ENCODE measurements at regions not wholly inside any gene's neighbourhood (a gene's known extent, or its start where the extent isn't known, plus 50 kb on each side); places are given as distances from the start of the nearest gene placed in this dataset.

DNA sequence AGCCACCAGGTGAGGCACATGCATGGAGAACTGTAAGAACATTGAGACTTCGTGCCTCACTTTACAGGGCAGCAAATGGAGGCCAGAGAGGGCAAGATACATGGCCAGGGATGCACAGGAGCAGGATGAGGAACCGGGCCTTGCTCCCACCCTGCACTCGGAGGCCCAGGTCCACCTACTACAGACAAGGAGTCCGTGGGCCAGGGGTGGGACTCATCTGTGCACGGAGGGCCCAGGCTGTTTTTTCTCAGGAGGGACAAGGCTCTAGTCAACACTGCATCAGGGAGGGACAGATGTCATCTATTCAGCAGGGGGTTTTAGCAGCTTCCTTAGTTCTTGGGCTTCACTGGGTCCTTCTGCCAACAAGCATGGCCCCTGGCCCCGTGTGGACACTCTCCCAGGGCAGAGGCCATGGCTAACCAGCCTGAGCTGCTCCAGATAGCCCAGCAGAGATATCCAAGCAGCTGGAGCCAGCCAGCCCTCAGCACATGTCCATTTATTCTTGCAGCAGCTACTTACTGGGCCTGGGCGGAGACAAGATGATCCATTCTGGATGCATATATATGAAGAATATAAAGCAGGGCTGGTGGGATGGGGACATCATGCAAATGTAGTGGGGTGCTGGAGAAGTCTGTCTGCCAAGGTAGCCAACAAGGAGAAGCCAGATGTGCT lies 134.5 kb upstream of the RET start:
- intact Hi-C loops (cut with DNase I) = no loop called here

DNA sequence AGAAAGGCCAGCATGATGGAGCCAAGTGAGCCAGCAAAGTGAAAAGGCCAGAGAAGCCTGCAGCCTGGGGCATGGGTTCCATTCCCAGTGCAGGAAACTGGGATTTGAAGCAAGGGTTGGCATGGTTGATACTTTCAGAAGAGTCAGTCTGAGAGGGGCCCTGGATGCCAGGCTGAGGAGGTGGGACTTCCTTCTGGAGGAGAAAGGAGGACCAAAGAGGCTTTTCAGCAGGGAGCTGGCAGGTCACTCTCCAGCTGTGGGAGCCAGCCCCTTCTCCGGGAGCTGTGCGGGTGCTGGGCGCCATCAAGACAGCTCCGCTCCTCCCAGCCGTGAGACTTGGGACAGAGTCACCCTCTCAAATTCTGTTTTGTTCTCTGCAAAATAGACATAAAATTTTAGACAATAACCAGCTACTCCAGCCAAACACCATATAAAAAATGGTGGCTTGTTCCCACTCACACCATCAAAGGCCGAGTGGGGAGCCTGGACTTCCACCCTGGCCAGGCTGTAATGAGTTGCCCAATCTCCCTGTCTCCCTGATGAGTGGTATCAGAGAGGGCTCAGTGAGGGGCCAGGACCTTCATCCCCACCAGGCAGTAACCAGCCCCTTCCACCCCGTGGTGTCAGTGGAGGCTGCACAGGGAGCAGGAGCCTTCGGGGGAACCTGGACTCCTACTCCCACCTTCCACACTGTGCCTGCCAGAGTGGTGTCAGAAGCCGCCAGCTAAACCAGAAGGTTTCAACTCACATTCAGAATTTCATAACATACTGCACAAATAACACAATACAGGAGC lies 133.6 kb upstream of the RET start:
- Histone ChIP-seq H3K4me3 (no peak overlapping the region), H3K9me3 (no peaks in the 10 kb centered on the region), H3K27me3 (ENCODE audit: low read depth) (peaks cover 7% of the 10 kb centered on the region), H3K36me3 (no peaks in the 10 kb centered on the region), H3K27ac (no peak overlapping the region), H3K4me1 (no peaks in the 10 kb centered on the region)
- TF ChIP-seq, protein P1, sequence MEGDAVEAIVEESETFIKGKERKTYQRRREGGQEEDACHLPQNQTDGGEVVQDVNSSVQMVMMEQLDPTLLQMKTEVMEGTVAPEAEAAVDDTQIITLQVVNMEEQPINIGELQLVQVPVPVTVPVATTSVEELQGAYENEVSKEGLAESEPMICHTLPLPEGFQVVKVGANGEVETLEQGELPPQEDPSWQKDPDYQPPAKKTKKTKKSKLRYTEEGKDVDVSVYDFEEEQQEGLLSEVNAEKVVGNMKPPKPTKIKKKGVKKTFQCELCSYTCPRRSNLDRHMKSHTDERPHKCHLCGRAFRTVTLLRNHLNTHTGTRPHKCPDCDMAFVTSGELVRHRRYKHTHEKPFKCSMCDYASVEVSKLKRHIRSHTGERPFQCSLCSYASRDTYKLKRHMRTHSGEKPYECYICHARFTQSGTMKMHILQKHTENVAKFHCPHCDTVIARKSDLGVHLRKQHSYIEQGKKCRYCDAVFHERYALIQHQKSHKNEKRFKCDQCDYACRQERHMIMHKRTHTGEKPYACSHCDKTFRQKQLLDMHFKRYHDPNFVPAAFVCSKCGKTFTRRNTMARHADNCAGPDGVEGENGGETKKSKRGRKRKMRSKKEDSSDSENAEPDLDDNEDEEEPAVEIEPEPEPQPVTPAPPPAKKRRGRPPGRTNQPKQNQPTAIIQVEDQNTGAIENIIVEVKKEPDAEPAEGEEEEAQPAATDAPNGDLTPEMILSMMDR (IDR thresholded peaks at IDR 0.05) = no peak
- ATAC-seq (no peak), DNase-seq (no peak)
- intact Hi-C loops (cut with DNase I) = no loop called here

More for the DNA sequence above, 134.5 kb upstream of the RET start:
- ATAC-seq (peak in 1 of 2 donors; percentile 30), DNase-seq (no peak)
- Histone ChIP-seq H3K27me3 (ENCODE audit: low read depth) (peaks cover 7% of the 10 kb centered on the region), H3K9me3 (no peaks in the 10 kb centered on the region), H3K4me1 (no peaks in the 10 kb centered on the region), H3K27ac (no peak overlapping the region), H3K36me3 (no peaks in the 10 kb centered on the region), H3K4me3 (no peak overlapping the region)
- TF ChIP-seq, protein P1 (IDR thresholded peaks at IDR 0.05) = no peak

- peaks cover 15% of the 10 kb centered on the region for H3K4me1 ChIP-seq
- no peak overlapping the region for H3K27ac ChIP-seq
- no peak overlapping the region for H3K4me3 ChIP-seq
- DNase-seq (no peak), ATAC-seq (no peak)
- no peaks in the 10 kb centered on the region for H3K9me3 ChIP-seq
- TF ChIP-seq, protein P1 (IDR thresholded peaks at IDR 0.05) = no peak
- H3K27me3 ChIP-seq (ENCODE audit: low read depth) = peaks cover 13% of the 10 kb centered on the region
- no peaks in the 10 kb centered on the region for H3K36me3 ChIP-seq
- intact Hi-C loops (cut with DNase I) = no loop called here
These were observed 128.8 kb upstream of the RET start for GRCh38 chr10:42948040-42948439.

- Histone ChIP-seq H3K36me3 (no peaks in the 10 kb centered on the region), H3K27ac (no peak overlapping the region), H3K4me1 (peaks cover 15% of the 10 kb centered on the region), H3K4me3 (no peak overlapping the region), H3K27me3 (ENCODE audit: low read depth) (peaks cover 13% of the 10 kb centered on the region), H3K9me3 (no peaks in the 10 kb centered on the region)
- ATAC-seq (no peak), DNase-seq (no peak)
- TF ChIP-seq, protein P1 (IDR thresholded peaks at IDR 0.05) = no peak
- intact Hi-C loops (cut with DNase I) = no loop called here
These were observed 127.6 kb upstream of the RET start for GRCh38 chr10:42949287-42949686.

DNA sequence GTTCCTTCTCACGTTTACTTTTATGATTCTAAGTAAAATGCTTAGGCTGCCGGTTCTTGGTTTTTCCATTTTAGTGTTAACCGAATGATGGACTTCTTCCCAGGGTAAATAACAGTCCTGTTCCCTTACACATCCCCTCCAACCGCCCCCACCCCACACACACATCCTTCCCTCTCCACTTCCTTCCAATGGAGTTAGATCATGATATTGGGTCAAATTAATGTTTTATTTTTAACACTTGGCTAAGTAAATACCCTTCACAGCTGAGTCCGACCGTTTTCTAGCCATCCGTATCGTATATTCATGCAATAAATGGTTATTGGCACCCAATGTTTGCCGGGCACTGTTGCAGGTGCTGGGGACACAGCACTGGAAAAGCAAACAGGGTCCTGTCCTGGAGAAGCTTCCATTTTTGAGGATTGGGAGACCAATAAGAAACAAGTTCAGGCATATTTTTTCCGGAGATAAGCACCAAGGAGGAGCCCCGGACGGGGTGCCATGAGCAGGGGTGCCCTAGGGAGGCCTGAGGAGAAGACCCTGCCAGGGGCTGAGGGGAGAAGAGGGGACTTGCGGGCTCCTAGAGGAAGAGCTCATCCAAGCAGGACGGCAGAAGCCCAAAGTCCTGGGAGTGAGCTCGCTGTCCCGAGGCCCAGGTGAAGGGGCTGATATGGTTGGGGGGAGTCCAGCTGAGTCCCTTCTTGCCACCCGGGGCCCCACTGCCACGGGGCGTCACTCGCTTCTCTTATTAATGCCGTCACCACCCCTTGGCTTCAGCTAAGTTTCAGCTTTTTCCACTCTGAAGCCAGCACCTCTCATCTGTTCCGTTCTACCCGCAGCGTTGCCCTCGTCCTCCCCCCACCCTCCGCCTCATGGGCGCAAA lies 126.0 kb upstream of the RET start:
- Histone ChIP-seq H3K9me3 (no peaks in the 10 kb centered on the region), H3K4me3 (no peak overlapping the region), H3K27me3 (ENCODE audit: low read depth) (peaks cover 13% of the 10 kb centered on the region), H3K27ac (no peak overlapping the region), H3K36me3 (no peaks in the 10 kb centered on the region), H3K4me1 (peaks cover 15% of the 10 kb centered on the region)
- TF ChIP-seq, protein P1 (IDR thresholded peaks at IDR 0.05) = no peak
- DNase-seq (peak; percentile 20), ATAC-seq (no peak)
- intact Hi-C loops (cut with DNase I) = no loop called here

All from lower lobe of right lung (tissue), 2 donors.